Colonic mucosa (tissue), 4 donors: ENCODE measurements at regions not wholly inside any gene's neighbourhood (a gene's known extent, or its start where the extent isn't known, plus 50 kb on each side); places are given as distances from the start of the nearest gene placed in this dataset.

Source experiments
- DNase-seq: peaks from one replicate; pipeline ENCODE4 v3.0.0-alpha.2; 2020
- H3K27ac ChIP-seq: fragments of 200-600 bp; one replicate; pipeline ENCODE4 v1.8.0; 2021
- H3K27me3 ChIP-seq: fragments of 200-600 bp; one replicate; pipeline ENCODE4 v1.8.0; 2021
- H3K36me3 ChIP-seq: fragments of 200-600 bp; one replicate; pipeline ENCODE4 v1.8.0; 2021
- H3K4me1 ChIP-seq: fragments of 200-600 bp; one replicate; pipeline ENCODE4 v1.8.0; 2021; ENCODE audit warnings: mild to moderate bottlenecking
- H3K4me3 ChIP-seq: fragments of 200-600 bp; one replicate; pipeline ENCODE4 v1.8.0; 2021
- H3K9ac ChIP-seq, 2 donors: one replicate each; pipeline ENCODE4 v1.7.0; 2013; ENCODE audit warnings: control low read depth in 2 of 2, low read depth in 2 of 2, low read length in 2 of 2
- H3K9me3 ChIP-seq: fragments of 200-600 bp; one replicate; pipeline ENCODE4 v1.8.0; 2021
- intact Hi-C: fragments of 100-400 bp; cut with DNase I; formaldehyde crosslinking; loops from one replicate; pipeline ENCODE4 v1.14.1; 2022
- TF ChIP-seq, protein P1 (sequence below): fragments of 200-600 bp; IDR thresholded peaks from one replicate; pipeline ENCODE4 v1.8.0; 2022; ENCODE audit warnings: antibody characterized with exemption, mild to moderate bottlenecking
- donor health status: healthy.
- donor health status: DM: no; HTN: no; CAD: no.
- donor health status: DM: no; HTN: no; CAD: no.

DNA sequence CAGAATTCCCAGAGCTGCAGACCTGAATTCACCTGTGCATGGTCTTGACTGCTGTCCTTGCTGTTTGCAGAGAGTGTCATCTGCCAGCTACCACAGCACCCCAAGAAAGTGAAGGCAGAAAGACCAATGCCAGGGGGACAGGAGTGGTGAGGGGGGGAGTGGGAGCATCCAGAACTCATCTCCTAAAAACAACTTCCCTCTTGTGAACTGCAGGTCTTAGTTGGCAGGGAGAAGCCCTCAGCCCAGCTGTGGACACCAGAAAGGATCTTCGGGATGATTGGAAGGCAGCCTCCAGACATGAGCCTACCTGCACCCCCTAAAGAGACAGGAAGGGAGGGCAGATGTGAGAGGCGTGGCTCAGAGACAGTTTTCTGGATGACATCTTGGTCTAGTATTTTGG lies 615.8 kb upstream of the MGMT start:
- no peak overlapping the region for H3K4me3 ChIP-seq
- intact Hi-C loops: loop anchor here (10.0 kb wide), 1 partner anchor 296 kb away; no protein-coding TSS in a partner anchor
- H3K9ac ChIP-seq: no peak overlapping the region
- H3K9me3 ChIP-seq: no peaks in the 10 kb centered on the region
- H3K36me3 ChIP-seq: no peaks in the 10 kb centered on the region
- H3K27me3 ChIP-seq: no peaks in the 10 kb centered on the region
- TF ChIP-seq, protein P1, sequence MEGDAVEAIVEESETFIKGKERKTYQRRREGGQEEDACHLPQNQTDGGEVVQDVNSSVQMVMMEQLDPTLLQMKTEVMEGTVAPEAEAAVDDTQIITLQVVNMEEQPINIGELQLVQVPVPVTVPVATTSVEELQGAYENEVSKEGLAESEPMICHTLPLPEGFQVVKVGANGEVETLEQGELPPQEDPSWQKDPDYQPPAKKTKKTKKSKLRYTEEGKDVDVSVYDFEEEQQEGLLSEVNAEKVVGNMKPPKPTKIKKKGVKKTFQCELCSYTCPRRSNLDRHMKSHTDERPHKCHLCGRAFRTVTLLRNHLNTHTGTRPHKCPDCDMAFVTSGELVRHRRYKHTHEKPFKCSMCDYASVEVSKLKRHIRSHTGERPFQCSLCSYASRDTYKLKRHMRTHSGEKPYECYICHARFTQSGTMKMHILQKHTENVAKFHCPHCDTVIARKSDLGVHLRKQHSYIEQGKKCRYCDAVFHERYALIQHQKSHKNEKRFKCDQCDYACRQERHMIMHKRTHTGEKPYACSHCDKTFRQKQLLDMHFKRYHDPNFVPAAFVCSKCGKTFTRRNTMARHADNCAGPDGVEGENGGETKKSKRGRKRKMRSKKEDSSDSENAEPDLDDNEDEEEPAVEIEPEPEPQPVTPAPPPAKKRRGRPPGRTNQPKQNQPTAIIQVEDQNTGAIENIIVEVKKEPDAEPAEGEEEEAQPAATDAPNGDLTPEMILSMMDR: no peak
- H3K27ac ChIP-seq: no peak overlapping the region
- no peaks in the 10 kb centered on the region for H3K4me1 ChIP-seq
- no peak for DNase-seq

DNA sequence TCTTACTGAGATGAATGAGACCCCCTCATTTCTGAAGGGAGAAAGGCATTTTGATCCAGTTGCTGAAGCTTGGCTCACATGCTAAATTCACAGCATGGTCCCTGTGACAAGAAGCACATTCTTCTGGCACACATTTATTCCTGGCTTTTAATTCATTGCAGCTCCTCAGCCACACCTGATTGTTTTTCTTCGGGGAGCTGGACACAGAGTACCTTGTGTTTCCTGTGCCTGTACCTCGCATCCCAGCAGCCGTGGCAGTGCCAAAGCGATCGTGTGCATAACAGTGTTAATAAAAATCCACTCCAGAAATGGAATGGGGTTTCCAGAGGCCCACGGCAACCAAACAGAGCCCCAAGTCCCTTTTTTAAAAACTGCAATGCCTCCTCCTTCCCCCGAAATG lies 615.3 kb upstream of the MGMT start:
- Histone ChIP-seq H3K9ac (no peak overlapping the region), H3K27ac (no peak overlapping the region), H3K27me3 (no peaks in the 10 kb centered on the region), H3K4me3 (no peak overlapping the region), H3K36me3 (no peaks in the 10 kb centered on the region), H3K4me1 (no peaks in the 10 kb centered on the region), H3K9me3 (no peaks in the 10 kb centered on the region)
- intact Hi-C loops: loop anchor here (10.0 kb wide), 1 partner anchor 297 kb away; no protein-coding TSS in a partner anchor
- DNase-seq: no peak
- TF ChIP-seq, protein P1: no peak

DNA sequence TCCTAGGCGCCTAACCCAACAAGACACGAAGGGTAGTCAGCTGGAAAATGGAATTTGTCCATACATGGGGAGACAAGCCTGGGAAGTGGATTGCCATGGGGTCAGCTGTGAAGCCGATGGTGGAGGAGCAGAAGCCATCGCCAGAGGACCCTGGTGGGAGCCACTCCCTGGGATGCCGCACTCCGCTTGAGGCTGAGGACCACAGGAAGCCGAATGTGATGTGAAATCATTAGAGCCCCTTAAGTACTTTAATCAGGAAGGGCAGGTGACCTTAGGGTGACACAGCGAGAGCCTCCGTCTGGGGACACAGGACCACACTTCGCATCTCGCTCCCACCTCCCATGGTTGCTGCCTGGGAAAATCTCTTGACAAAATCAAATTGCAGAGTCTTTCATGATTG lies 614.6 kb upstream of the MGMT start:
- no peak overlapping the region for H3K27ac ChIP-seq
- intact Hi-C loops: loop anchor here (10.0 kb wide), 1 partner anchor 298 kb away; no protein-coding TSS in a partner anchor

DNA sequence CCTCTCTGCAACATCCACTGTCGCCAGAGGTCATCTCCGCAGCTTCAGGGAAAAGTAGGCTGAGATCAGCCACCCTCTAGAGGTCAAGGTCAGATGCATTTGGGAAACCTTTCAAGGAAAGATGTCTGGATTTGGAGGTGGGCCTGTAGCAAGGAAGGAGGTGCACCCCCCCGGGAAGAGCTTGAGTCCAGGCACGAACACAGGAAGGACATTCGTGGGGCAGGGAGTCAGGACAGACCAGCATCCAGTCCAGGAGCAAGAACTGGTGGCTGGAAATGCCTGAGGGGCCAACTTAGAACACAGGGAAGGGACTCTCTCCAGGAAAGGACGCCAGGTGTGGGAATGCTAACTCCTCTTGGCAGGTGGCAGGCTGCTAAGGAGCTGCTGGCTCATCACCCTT lies 614.1 kb upstream of the MGMT start:
- no peak overlapping the region for H3K27ac ChIP-seq
- intact Hi-C loops: loop anchor here (10.0 kb wide), 1 partner anchor 298 kb away; no protein-coding TSS in a partner anchor
- DNase-seq: no peak
- H3K4me3 ChIP-seq: no peak overlapping the region
- no peaks in the 10 kb centered on the region for H3K36me3 ChIP-seq
- H3K4me1 ChIP-seq: no peaks in the 10 kb centered on the region
- H3K9me3 ChIP-seq: no peaks in the 10 kb centered on the region
- TF ChIP-seq, protein P1: no peak
- H3K27me3 ChIP-seq: no peaks in the 10 kb centered on the region
- H3K9ac ChIP-seq: no peak overlapping the region

More for the DNA sequence above, 614.6 kb upstream of the MGMT start:
- DNase-seq: no peak
- Histone ChIP-seq H3K4me1 (no peaks in the 10 kb centered on the region), H3K36me3 (no peaks in the 10 kb centered on the region), H3K9ac (no peak overlapping the region), H3K27me3 (no peaks in the 10 kb centered on the region), H3K4me3 (no peak overlapping the region), H3K9me3 (no peaks in the 10 kb centered on the region)
- TF ChIP-seq, protein P1: no peak

DNA sequence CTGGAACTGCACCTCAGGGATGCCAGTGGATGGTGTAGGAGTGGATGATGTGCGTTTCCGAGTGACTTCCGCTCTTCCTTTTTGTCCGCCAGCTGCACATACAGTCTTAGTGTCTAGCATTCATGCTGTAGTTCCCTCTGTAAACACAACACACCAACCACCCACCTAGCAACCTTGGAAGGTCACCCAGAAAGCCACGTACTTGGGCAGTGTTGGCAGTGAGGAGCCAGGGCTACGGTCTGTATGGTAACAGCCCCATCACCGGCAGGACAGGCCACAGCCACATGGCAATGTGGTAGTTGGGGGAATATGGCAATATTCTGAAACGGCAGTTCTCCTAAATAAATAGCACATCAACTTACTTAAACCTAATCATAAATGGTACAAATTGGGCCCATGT lies 613.5 kb upstream of the MGMT start:
- no peak for DNase-seq
- TF ChIP-seq, protein P1: no peak
- no peak overlapping the region for H3K4me3 ChIP-seq
- H3K27me3 ChIP-seq: no peaks in the 10 kb centered on the region
- H3K4me1 ChIP-seq: no peaks in the 10 kb centered on the region
- no peak overlapping the region for H3K9ac ChIP-seq
- no peaks in the 10 kb centered on the region for H3K9me3 ChIP-seq
- intact Hi-C loops: loop anchor here (10.0 kb wide), 1 partner anchor 299 kb away; no protein-coding TSS in a partner anchor
- no peak overlapping the region for H3K27ac ChIP-seq
- H3K36me3 ChIP-seq: no peaks in the 10 kb centered on the region
